Neural crest cell (in vitro differentiated cells): ENCODE measurements at regions not wholly inside any gene's neighbourhood (a gene's known extent, or its start where the extent isn't known, plus 50 kb on each side); places are given as distances from the start of the nearest gene placed in this dataset.

Experiments used
- DNase-seq: peaks from one replicate; pipeline ENCODE4 v3.0.0; 2021; ENCODE audit warnings: low read depth, mixed read lengths, low spot score
- H3K27ac Mint-ChIP-seq: one replicate; pipeline ENCODE4 v1.8.0; 2021; ENCODE audit warnings: mild to moderate bottlenecking, mixed read lengths; ENCODE audit not compliant: unreplicated experiment
- H3K27me3 Mint-ChIP-seq: 2 replicates; pipeline ENCODE4 v1.8.0; 2021; ENCODE audit warnings: low read depth, mild to moderate bottlenecking, mixed read lengths
- H3K36me3 Mint-ChIP-seq: 2 replicates; pipeline ENCODE4 v1.8.0; 2021; ENCODE audit warnings: low read depth, mild to moderate bottlenecking, mixed read lengths
- H3K4me1 Mint-ChIP-seq: 2 replicates; pipeline ENCODE4 v1.8.0; 2021; ENCODE audit warnings: mixed read lengths
- H3K4me3 Mint-ChIP-seq: one replicate; pipeline ENCODE4 v1.8.0; 2021; ENCODE audit warnings: mild to moderate bottlenecking, mixed read lengths
- H3K9me3 Mint-ChIP-seq: 2 replicates; pipeline ENCODE4 v1.8.0; 2021; ENCODE audit warnings: mixed read lengths
- CTCF ChIP-seq: fragments of 200-600 bp; sonication (generic); conservative IDR thresholded peaks from 2 replicates; pipeline ENCODE4 v1.5.0; 2021; ENCODE audit warnings: antibody characterized with exemption, mild to moderate bottlenecking

- H3K36me3 Mint-ChIP-seq: no peaks in the 10 kb centered on the region
- no peak for DNase-seq
- H3K27ac Mint-ChIP-seq: no peak overlapping the region
- no peak overlapping the region for H3K4me3 Mint-ChIP-seq
- no peak for TF ChIP-seq CTCF
- H3K4me1 Mint-ChIP-seq: peaks cover 30% of the 10 kb centered on the region
- H3K27me3 Mint-ChIP-seq: no peaks in the 10 kb centered on the region
- H3K9me3 Mint-ChIP-seq: no peaks in the 10 kb centered on the region
These were observed 192.1 kb upstream of the KLF14 start for GRCh38 chr7:130926001-130926691.

DNA sequence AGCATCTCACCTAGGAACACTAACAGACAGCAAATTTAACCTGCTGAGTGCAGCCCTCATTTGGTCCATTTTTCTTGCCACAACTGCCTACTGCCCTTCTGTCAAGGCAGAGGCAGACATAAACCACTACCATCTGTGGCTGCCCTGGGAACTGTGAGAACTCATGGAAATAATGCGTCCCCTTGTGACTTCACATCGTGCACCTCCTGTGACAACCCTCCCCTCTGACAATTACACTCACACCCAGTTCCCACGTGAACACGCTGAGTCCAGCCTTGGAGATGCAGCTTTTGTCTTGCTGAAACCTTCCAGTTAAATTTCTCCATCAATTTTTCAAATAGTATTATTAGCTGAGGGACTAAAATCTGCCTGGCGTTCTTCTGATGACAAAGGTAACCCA lies 193.1 kb upstream of the KLF14 start:
- Mint-ChIP-seq H3K4me1 (peaks cover 21% of the 10 kb centered on the region), H3K36me3 (no peaks in the 10 kb centered on the region), H3K27me3 (no peaks in the 10 kb centered on the region), H3K9me3 (no peaks in the 10 kb centered on the region), H3K4me3 (no peak overlapping the region), H3K27ac (peak overlapping the region; percentile 13)
- no peak for TF ChIP-seq CTCF
- DNase-seq: no peak

- H3K36me3 Mint-ChIP-seq: no peaks in the 10 kb centered on the region
- H3K27ac Mint-ChIP-seq: peak overlapping the region; percentile 13
- no peak for TF ChIP-seq CTCF
- no peaks in the 10 kb centered on the region for H3K27me3 Mint-ChIP-seq
- H3K4me1 Mint-ChIP-seq: peaks cover 16% of the 10 kb centered on the region
- no peaks in the 10 kb centered on the region for H3K9me3 Mint-ChIP-seq
- no peak overlapping the region for H3K4me3 Mint-ChIP-seq
- DNase-seq: no peak
These were observed 193.6 kb upstream of the KLF14 start for GRCh38 chr7:130927564-130927963.

DNA sequence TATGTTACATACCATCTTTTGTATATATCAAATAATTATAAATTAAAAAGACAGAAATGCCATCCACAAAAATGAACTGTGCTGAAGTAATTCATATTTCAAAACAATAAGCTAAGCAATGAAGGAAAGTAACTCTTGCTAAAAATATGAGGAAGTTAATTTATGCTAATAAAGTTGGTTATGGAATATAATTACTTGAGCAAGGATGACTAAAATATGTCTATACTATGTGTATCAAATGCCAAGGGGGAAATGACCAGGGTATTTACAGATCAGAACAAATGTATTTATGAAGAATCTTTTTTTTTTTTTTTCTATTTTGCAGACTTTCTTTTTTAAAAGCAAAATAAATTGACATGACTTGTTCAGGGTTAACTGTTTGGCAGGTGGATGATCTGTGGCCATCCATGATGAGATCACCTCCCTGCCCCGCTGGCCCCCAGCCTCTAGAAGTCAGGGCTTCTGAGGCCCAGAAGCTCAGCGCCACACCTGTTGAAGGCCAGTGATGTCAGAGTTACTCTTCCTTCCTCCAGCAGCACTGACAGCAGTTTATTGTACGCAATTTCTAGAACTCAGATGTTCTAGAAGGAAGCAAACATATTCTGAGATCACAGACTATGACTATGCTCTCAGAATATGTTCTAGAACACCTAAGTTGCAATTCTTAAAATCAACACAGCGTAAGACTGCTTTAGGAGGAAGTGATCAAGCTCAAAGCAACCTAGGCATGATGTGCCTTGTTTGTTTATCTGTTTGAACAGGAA lies 196.1 kb upstream of the KLF14 start:
- H3K4me1 Mint-ChIP-seq: peaks cover 10% of the 10 kb centered on the region
- H3K27ac Mint-ChIP-seq: no peak overlapping the region
- no peak for DNase-seq
- H3K27me3 Mint-ChIP-seq: no peaks in the 10 kb centered on the region
- no peak for TF ChIP-seq CTCF
- no peak overlapping the region for H3K4me3 Mint-ChIP-seq
- no peaks in the 10 kb centered on the region for H3K9me3 Mint-ChIP-seq
- no peaks in the 10 kb centered on the region for H3K36me3 Mint-ChIP-seq

DNA sequence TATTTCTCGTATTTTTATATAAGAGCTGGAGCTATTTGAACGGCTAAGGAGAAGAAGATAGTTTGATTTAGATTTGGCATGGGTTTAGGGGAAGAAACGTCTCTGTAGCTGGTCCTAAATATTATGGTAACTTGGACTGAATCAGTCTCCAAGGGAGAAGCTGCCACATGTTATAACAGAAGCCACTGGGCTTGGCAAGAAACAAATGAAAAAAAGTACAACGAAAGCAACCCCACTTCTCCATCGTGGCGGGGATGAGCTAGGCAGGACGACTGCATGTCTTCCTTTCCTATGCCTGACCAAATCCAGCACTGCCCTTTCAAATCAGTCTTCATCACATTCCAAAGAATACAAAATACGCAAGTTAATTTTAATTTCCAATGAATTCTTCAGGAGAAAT lies 196.7 kb upstream of the KLF14 start:
- Mint-ChIP-seq H3K36me3 (no peaks in the 10 kb centered on the region), H3K27me3 (no peaks in the 10 kb centered on the region), H3K9me3 (no peaks in the 10 kb centered on the region), H3K4me1 (peaks cover 10% of the 10 kb centered on the region), H3K27ac (no peak overlapping the region), H3K4me3 (no peak overlapping the region)
- no peak for TF ChIP-seq CTCF
- DNase-seq: no peak
